ENCODE measurements at regions not wholly inside any gene's neighbourhood (a gene's known extent, or its start where the extent isn't known, plus 50 kb on each side); places are given as distances from the start of the nearest gene placed in this dataset.

DNA sequence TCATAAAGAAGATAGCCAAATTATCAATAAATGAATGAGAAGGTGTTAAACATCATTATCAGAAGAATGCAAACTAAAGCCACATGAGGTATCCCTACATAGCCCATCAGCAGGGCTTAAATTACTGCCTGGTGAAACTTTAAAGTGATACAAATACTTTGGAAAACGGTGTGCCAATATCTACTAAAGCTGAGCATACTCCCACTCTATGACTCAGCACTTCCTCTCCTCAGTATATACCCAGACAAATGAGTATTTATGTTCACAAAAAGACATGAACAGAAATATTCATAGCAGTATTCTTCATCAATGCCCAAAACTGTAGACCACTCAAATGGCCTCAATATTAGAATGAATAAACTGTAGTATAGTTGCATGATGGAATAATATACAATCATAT, 284.6 kb upstream of the ZC3H12C start:
- TF ChIP-seq, protein P1, sequence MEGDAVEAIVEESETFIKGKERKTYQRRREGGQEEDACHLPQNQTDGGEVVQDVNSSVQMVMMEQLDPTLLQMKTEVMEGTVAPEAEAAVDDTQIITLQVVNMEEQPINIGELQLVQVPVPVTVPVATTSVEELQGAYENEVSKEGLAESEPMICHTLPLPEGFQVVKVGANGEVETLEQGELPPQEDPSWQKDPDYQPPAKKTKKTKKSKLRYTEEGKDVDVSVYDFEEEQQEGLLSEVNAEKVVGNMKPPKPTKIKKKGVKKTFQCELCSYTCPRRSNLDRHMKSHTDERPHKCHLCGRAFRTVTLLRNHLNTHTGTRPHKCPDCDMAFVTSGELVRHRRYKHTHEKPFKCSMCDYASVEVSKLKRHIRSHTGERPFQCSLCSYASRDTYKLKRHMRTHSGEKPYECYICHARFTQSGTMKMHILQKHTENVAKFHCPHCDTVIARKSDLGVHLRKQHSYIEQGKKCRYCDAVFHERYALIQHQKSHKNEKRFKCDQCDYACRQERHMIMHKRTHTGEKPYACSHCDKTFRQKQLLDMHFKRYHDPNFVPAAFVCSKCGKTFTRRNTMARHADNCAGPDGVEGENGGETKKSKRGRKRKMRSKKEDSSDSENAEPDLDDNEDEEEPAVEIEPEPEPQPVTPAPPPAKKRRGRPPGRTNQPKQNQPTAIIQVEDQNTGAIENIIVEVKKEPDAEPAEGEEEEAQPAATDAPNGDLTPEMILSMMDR (IDR thresholded peaks at IDR 0.05), result no peak
- no peak for TF ChIP-seq POLR2AphosphoS5 (IDR thresholded peaks at IDR 0.05)
- no peak for TF ChIP-seq POLR2A (IDR thresholded peaks at IDR 0.05)
